Suprapubic skin (tissue), 3 donors: ENCODE measurements at regions not wholly inside any gene's neighbourhood (a gene's known extent, or its start where the extent isn't known, plus 50 kb on each side); places are given as distances from the start of the nearest gene placed in this dataset.

Experiments
- CTCF ChIP-seq, 2 donors: fragments of 200-600 bp in 1 of 2; fragments of 450-650 bp in 1 of 2; sonication (generic) in 1 of 2; IDR thresholded peaks; one replicate each; pipeline ENCODE4 v1.5.1; 2016 to 2019; ENCODE audit warnings: antibody characterized with exemption in 2 of 2, mild to moderate bottlenecking in 1 of 2, moderate library complexity in 1 of 2
- POLR2AphosphoS5 ChIP-seq, 3 donors: sonication (generic); formaldehyde crosslinking; IDR thresholded peaks; one replicate each; pipeline ENCODE4 v1.6.1; 2017; ENCODE audit warnings: antibody characterized with exemption in 3 of 3

GRCh38 chr3:76016111-76016510 lies 230.8 kb upstream of the ZNF717 start:
- no peak for TF ChIP-seq CTCF (IDR thresholded peaks at IDR 0.05)
- no peak for TF ChIP-seq POLR2AphosphoS5 (IDR thresholded peaks at IDR 0.05)
